ENCODE measurements at regions not wholly inside any gene's neighbourhood (a gene's known extent, or its start where the extent isn't known, plus 50 kb on each side); places are given as distances from the start of the nearest gene placed in this dataset.

DNA sequence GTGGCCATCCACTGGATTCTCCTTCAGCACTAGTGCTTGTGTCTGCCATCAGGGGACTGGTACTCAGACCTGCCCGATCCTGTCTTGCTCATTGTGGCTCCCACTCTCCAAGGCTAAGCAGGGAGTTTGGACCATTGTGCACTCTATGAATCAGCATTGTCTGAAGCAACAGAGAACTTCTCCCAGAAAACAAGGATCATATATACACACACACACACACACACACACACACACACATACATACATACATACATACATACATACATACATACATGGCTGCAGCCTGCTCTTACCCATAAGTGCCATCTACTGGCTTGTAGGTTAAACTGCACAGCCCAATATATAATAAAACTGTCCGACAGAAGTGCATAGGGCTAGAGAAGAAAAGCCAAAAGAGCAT, 345.3 kb upstream of the LCORL start:
- no peaks in the 10 kb centered on the region for H3K36me3 ChIP-seq (ENCODE audit: control insufficient read depth, low read depth, low read length)
- H3K27me3 ChIP-seq (ENCODE audit: control insufficient read depth, insufficient read depth, low read length) = no peaks in the 10 kb centered on the region
- no peak overlapping the region for H3K9ac ChIP-seq (ENCODE audit: low read length)
- H3K27ac ChIP-seq (ENCODE audit: low read length) = no peak overlapping the region
- H3K9me3 ChIP-seq (ENCODE audit: control insufficient read depth, low read depth, low read length) = no peaks in the 10 kb centered on the region
- H3K4me3 ChIP-seq (ENCODE audit: low read length) = no peak overlapping the region
- no peaks in the 10 kb centered on the region for H3K4me1 ChIP-seq (ENCODE audit: control insufficient read depth, low read depth, low read length)

DNA sequence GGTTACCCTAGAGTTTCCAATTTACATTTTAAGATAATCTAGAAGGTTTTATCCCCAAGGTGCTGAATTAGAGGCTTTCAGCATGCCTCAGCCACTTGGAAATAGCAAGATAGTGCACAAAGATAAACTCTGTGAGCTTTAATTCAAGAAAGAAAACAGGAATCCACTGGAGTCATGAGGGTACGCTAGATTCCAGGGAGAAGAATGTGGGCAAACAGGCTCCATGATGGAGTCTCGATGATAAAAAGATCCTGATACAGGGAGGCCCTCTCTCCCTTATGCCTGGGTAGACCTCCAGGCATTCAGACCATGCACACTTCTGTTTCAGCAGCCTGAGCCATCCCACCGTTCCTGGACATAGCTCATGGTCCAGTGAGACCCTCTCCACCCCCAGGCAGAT, 344.6 kb upstream of the LCORL start:
- H3K9ac ChIP-seq (ENCODE audit: low read length) = no peak overlapping the region
- no peaks in the 10 kb centered on the region for H3K4me1 ChIP-seq (ENCODE audit: control insufficient read depth, low read depth, low read length)
- no peaks in the 10 kb centered on the region for H3K36me3 ChIP-seq (ENCODE audit: control insufficient read depth, low read depth, low read length)
- no peak overlapping the region for H3K27ac ChIP-seq (ENCODE audit: low read length)
- H3K4me3 ChIP-seq (ENCODE audit: low read length) = no peak overlapping the region
- H3K9me3 ChIP-seq (ENCODE audit: control insufficient read depth, low read depth, low read length) = no peaks in the 10 kb centered on the region
- no peaks in the 10 kb centered on the region for H3K27me3 ChIP-seq (ENCODE audit: control insufficient read depth, insufficient read depth, low read length)

- H3K9ac ChIP-seq (ENCODE audit: low read length) = no peak overlapping the region
- H3K4me3 ChIP-seq (ENCODE audit: low read length) = no peak overlapping the region
- H3K27ac ChIP-seq (ENCODE audit: low read length) = no peak overlapping the region
- H3K9me3 ChIP-seq (ENCODE audit: control insufficient read depth, low read depth, low read length) = no peaks in the 10 kb centered on the region
- no peaks in the 10 kb centered on the region for H3K4me1 ChIP-seq (ENCODE audit: control insufficient read depth, low read depth, low read length)
- H3K36me3 ChIP-seq (ENCODE audit: control insufficient read depth, low read depth, low read length) = no peaks in the 10 kb centered on the region
- H3K27me3 ChIP-seq (ENCODE audit: control insufficient read depth, insufficient read depth, low read length) = no peaks in the 10 kb centered on the region
Measured at GRCh38 chr4:18343581-18343980, 322.0 kb upstream of the LCORL start.

GRCh38 chr4:18342847-18343246, 321.3 kb upstream of the LCORL start:
- H3K9ac ChIP-seq (ENCODE audit: low read length) = no peak overlapping the region
- H3K27me3 ChIP-seq (ENCODE audit: control insufficient read depth, insufficient read depth, low read length) = no peaks in the 10 kb centered on the region
- H3K27ac ChIP-seq (ENCODE audit: low read length) = no peak overlapping the region
- H3K9me3 ChIP-seq (ENCODE audit: control insufficient read depth, low read depth, low read length) = no peaks in the 10 kb centered on the region
- no peak overlapping the region for H3K4me3 ChIP-seq (ENCODE audit: low read length)
- H3K4me1 ChIP-seq (ENCODE audit: control insufficient read depth, low read depth, low read length) = no peaks in the 10 kb centered on the region
- no peaks in the 10 kb centered on the region for H3K36me3 ChIP-seq (ENCODE audit: control insufficient read depth, low read depth, low read length)

- Histone ChIP-seq H3K27ac (ENCODE audit: low read length) (no peak overlapping the region), H3K4me3 (ENCODE audit: low read length) (no peak overlapping the region), H3K4me1 (ENCODE audit: control insufficient read depth, low read depth, low read length) (no peaks in the 10 kb centered on the region), H3K9me3 (ENCODE audit: control insufficient read depth, low read depth, low read length) (no peaks in the 10 kb centered on the region), H3K36me3 (ENCODE audit: control insufficient read depth, low read depth, low read length) (no peaks in the 10 kb centered on the region), H3K27me3 (ENCODE audit: control insufficient read depth, insufficient read depth, low read length) (no peaks in the 10 kb centered on the region), H3K9ac (ENCODE audit: low read length) (no peak overlapping the region)
Measured at GRCh38 chr4:18321956-18322530, 300.5 kb upstream of the LCORL start.

DNA sequence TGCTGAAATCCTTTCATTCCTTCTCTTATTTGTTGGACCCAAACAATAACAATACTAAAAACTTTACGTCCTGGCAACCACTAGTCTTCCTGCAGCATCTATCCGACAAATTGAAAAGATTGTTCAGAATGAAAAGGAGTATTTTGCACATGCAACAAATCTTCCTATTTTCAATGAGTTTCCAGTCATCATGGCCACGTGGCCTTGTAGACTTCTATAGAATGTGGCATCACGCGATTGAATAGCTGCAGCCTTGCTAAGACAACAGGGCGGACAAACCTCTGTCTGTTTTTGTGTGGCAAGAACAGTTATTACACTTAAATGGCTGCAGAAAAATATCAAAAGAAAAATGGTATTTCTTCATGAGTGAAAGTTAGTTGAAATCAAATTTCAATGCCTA, 297.9 kb upstream of the LCORL start:
- no peak overlapping the region for H3K4me3 ChIP-seq (ENCODE audit: low read length)
- H3K36me3 ChIP-seq (ENCODE audit: control insufficient read depth, low read depth, low read length) = no peaks in the 10 kb centered on the region

GRCh38 chr4:18318682-18319388, 297.3 kb upstream of the LCORL start:
- no peaks in the 10 kb centered on the region for H3K27me3 ChIP-seq (ENCODE audit: control insufficient read depth, insufficient read depth, low read length)
- H3K4me3 ChIP-seq (ENCODE audit: low read length) = no peak overlapping the region
- H3K9me3 ChIP-seq (ENCODE audit: control insufficient read depth, low read depth, low read length) = no peaks in the 10 kb centered on the region
- no peak overlapping the region for H3K27ac ChIP-seq (ENCODE audit: low read length)
- no peaks in the 10 kb centered on the region for H3K36me3 ChIP-seq (ENCODE audit: control insufficient read depth, low read depth, low read length)
- H3K4me1 ChIP-seq (ENCODE audit: control insufficient read depth, low read depth, low read length) = no peaks in the 10 kb centered on the region
- no peak overlapping the region for H3K9ac ChIP-seq (ENCODE audit: low read length)

More for the DNA sequence above, 297.9 kb upstream of the LCORL start:
- H3K27ac ChIP-seq (ENCODE audit: low read length) = no peak overlapping the region
- H3K9ac ChIP-seq (ENCODE audit: low read length) = no peak overlapping the region
- H3K9me3 ChIP-seq (ENCODE audit: control insufficient read depth, low read depth, low read length) = no peaks in the 10 kb centered on the region
- no peaks in the 10 kb centered on the region for H3K4me1 ChIP-seq (ENCODE audit: control insufficient read depth, low read depth, low read length)
- H3K27me3 ChIP-seq (ENCODE audit: control insufficient read depth, insufficient read depth, low read length) = no peaks in the 10 kb centered on the region

DNA sequence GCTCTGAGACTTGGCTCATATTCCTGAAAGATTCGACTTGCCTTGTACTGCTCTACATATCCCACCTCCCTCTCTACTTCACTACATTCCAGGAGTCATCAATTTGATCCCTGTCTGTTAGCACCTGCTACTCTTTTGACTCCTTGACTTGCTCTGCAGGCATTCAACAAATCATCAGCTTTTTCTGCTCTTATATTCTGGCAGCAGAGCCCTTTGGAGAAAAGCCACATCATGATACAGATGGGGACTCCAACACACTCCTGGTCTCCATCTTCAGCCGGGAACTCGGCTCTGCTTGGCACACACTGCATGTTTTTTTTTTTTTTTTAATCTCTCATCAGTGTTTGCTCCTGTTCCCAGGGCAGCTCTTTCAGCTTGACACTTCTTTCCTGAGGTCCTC, 293.2 kb upstream of the LCORL start:
- H3K4me3 ChIP-seq (ENCODE audit: low read length) = no peak overlapping the region
- H3K9me3 ChIP-seq (ENCODE audit: control insufficient read depth, low read depth, low read length) = no peaks in the 10 kb centered on the region

GRCh38 chr4:18297684-18298083, 276.1 kb upstream of the LCORL start:
- Histone ChIP-seq H3K4me1 (ENCODE audit: control insufficient read depth, low read depth, low read length) (no peaks in the 10 kb centered on the region), H3K9ac (ENCODE audit: low read length) (no peak overlapping the region), H3K27ac (ENCODE audit: low read length) (no peak overlapping the region), H3K36me3 (ENCODE audit: control insufficient read depth, low read depth, low read length) (no peaks in the 10 kb centered on the region), H3K9me3 (ENCODE audit: control insufficient read depth, low read depth, low read length) (no peaks in the 10 kb centered on the region), H3K27me3 (ENCODE audit: control insufficient read depth, insufficient read depth, low read length) (no peaks in the 10 kb centered on the region), H3K4me3 (ENCODE audit: low read length) (no peak overlapping the region)

More for the DNA sequence above, 293.2 kb upstream of the LCORL start:
- Histone ChIP-seq H3K4me1 (ENCODE audit: control insufficient read depth, low read depth, low read length) (no peaks in the 10 kb centered on the region), H3K27ac (ENCODE audit: low read length) (no peak overlapping the region), H3K9ac (ENCODE audit: low read length) (no peak overlapping the region), H3K27me3 (ENCODE audit: control insufficient read depth, insufficient read depth, low read length) (no peaks in the 10 kb centered on the region), H3K36me3 (ENCODE audit: control insufficient read depth, low read depth, low read length) (no peaks in the 10 kb centered on the region)

DNA sequence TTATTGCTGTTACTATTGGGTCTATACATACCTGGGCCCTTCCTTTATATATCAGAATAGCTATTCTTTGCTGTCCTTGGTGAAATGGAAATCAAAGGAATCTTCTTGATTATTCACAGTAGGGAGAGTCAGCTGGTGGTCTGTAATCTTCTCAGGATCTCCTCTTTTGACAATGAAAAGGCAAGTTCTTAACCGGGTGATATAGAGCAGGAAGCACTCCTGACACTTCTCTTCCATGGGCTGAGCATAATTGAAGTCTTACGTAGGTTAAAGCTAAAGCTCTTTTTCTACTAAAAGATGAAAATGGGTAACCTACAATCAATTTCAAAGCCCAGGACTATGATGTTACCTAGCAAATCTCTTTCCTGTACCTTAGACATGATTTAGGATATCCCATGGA, 274.9 kb upstream of the LCORL start:
- H3K4me1 ChIP-seq (ENCODE audit: control insufficient read depth, low read depth, low read length) = no peaks in the 10 kb centered on the region
- no peak overlapping the region for H3K27ac ChIP-seq (ENCODE audit: low read length)
- H3K9ac ChIP-seq (ENCODE audit: low read length) = no peak overlapping the region
- H3K27me3 ChIP-seq (ENCODE audit: control insufficient read depth, insufficient read depth, low read length) = no peaks in the 10 kb centered on the region
- no peak overlapping the region for H3K4me3 ChIP-seq (ENCODE audit: low read length)
- H3K36me3 ChIP-seq (ENCODE audit: control insufficient read depth, low read depth, low read length) = no peaks in the 10 kb centered on the region
- no peaks in the 10 kb centered on the region for H3K9me3 ChIP-seq (ENCODE audit: control insufficient read depth, low read depth, low read length)

GRCh38 chr4:18294846-18295245, 273.3 kb upstream of the LCORL start:
- Histone ChIP-seq H3K27ac (ENCODE audit: low read length) (no peak overlapping the region), H3K4me3 (ENCODE audit: low read length) (no peak overlapping the region), H3K36me3 (ENCODE audit: control insufficient read depth, low read depth, low read length) (no peaks in the 10 kb centered on the region), H3K9ac (ENCODE audit: low read length) (no peak overlapping the region), H3K4me1 (ENCODE audit: control insufficient read depth, low read depth, low read length) (no peaks in the 10 kb centered on the region), H3K27me3 (ENCODE audit: control insufficient read depth, insufficient read depth, low read length) (no peaks in the 10 kb centered on the region), H3K9me3 (ENCODE audit: control insufficient read depth, low read depth, low read length) (no peaks in the 10 kb centered on the region)

DNA sequence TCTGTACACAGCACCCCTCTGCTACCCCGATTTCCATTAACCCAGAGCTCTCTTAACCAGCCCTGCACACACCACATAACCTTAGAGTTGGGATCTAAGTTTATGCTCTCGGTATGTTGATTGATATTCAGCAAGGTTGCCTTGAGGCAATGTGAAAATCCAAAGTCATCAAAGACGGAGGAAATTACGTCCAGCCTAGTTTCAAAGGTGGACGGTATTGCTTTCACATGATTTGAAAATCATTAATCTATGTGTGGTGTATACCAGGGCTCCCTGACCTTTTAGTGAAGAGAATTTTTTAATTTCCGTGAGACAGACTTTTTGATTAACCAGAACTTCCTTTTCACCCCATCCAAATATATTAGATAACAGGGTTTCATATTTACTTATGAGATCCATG, 272.5 kb upstream of the LCORL start:
- no peaks in the 10 kb centered on the region for H3K4me1 ChIP-seq (ENCODE audit: control insufficient read depth, low read depth, low read length)
- H3K27ac ChIP-seq (ENCODE audit: low read length) = no peak overlapping the region
- H3K36me3 ChIP-seq (ENCODE audit: control insufficient read depth, low read depth, low read length) = no peaks in the 10 kb centered on the region
- no peaks in the 10 kb centered on the region for H3K27me3 ChIP-seq (ENCODE audit: control insufficient read depth, insufficient read depth, low read length)
- H3K9ac ChIP-seq (ENCODE audit: low read length) = no peak overlapping the region
- H3K9me3 ChIP-seq (ENCODE audit: control insufficient read depth, low read depth, low read length) = no peaks in the 10 kb centered on the region
- no peak overlapping the region for H3K4me3 ChIP-seq (ENCODE audit: low read length)

All from iPS-18a (cell line).